ENCODE measurements at regions not wholly inside any gene's neighbourhood (a gene's known extent, or its start where the extent isn't known, plus 50 kb on each side); places are given as distances from the start of the nearest gene placed in this dataset.

GRCh38 chr9:87083986-87084385 is 136.7 kb upstream of the GAS1 start:
- no peak for TF ChIP-seq CTCF (IDR thresholded peaks at IDR 0.05; ENCODE audit: low read depth, low read length, poor library complexity, severe bottlenecking)
- no peak for TF ChIP-seq EZH2phosphoT487 (IDR thresholded peaks at IDR 0.05; ENCODE audit: borderline replicate concordance, low read length)

Data from DOHH2 (cell line).